ENCODE measurements at regions not wholly inside any gene's neighbourhood (a gene's known extent, or its start where the extent isn't known, plus 50 kb on each side); places are given as distances from the start of the nearest gene placed in this dataset.
"Not testable (repeated sequence)": the region's sequence is repeated elsewhere in the genome, so short reads cannot be mapped to it uniquely, and the experiment has no call there.

DNA sequence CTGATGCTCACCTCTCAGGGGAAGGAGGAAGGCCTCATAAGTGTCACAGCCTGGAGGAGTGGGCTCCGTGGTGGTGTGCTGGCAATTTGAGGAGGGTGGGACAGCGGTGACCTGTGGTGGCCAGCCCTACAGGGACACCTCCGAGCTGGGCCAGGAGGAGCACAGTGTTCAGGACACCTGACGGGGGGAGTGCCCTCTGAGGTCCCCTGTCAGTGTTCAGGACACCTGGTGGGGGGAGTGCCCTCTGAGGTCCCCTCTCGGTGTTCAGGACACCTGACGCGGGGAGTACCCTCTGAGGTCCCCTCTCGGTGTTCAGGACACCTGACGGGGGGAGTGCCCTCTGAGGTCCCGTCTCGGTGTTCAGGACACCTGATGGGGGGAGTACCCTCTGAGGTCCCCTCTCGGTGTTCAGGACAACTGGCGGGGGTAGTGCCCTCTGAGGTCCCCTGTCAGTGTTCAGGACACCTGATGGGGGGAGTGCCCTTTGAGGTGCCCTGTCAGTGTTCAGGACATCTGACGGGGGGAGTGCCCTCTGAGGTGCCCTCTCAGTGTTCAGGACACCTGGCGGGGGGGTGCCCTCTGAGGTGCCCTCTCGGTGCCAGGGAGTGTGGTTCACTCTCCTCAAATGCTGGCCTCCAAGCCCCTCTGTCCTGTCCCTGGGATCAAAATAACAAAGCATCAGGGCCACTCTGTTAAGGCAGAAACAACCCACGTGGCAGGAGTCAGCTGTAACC, 73.4 kb upstream of the ZNF469 start:
- DNase-seq: no peak

DNA sequence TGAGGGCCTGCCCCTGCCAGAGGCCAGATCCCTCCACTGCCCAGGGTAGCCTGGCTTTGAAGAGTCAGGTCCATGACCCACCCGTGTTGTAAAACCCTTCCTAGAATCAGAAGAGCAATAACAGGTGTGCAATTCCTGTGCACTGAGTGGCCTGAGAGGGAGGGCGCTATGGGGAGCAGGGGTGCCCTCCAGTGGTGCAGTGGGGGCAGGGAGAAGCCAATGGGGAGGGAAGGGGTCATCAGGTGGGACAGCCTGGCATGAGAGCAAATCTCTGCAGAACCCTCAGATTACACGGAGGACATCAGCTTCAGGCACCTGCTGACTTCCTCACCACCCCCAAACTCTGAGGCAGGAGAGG, 72.9 kb upstream of the ZNF469 start:
- no peak for DNase-seq

DNA sequence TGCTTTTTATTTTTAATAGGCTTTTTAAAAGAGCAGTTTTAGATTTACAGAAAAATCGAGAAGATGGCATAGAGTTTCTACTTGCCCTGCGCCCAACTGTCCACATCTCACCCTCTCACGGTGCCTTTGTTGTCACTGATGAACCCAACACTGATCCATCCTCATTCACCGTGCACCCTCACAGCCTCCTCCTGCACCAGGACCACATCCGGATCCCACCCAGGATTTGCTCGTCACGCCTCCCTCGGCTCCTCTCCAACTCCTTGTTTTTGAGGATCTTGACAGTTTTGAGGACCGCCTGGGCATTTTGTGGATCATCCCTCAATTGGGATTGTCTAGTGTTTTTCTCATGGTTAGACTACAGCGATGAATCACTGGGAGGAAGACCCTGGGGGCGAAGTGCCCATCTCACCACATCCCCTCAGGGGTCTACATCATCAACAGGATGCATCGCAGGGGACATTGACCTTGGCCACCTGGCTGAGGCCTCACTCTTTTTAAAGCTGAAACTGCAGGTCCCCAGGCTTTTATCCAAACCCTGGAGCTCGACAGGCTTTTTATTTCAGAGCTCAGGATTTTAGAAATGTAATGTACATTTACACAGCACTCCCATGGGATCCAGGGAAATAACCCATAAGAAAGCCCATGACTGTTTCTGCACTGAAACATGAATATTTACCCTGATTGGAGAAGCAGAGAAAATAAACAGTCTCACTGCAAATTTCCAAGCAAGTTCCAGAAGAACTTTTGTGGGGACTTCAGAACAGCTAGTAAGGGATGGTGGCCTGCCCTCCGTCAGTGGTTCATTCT, 71.8 kb upstream of the ZNF469 start:
- DNase-seq: no peak

DNA sequence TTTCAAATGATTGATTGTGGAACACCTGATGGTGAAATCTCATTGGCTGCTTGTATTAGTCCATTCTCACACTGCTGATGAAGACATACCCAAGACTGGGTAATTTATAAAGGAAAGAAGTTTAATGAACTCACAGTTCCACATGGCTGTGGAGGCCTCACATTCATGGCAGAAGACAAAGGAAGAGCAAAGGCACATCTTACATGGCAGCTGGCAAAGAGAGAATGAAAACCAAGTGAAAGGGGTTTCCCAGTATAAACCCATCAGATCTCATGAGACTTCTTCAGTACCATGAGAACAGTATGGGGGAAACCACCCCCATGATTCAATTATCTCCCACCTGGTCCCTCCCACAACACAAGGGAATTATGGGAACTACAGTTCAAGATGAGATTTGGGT, 70.9 kb upstream of the ZNF469 start:
- not testable (repeated sequence) for DNase-seq

DNA sequence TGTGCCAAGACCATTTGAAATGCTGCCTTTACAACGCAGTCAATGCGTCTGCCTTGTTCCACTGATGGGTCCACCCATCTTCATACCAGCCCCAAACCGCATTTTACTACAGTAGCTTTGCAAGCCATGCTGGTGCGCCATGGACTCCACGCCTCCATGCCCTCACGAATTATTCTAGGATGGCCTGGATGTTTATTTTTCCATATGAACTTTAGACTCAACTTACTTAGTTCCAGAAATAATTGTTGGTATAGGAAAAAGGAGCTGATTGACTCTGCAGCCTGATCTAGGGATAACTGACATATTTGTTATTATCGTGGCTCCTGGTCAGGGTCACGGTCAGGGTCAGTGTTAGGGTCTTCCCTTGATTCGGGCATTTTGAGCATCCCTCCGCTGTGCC, 70.0 kb upstream of the ZNF469 start:
- DNase-seq: no peak

DNA sequence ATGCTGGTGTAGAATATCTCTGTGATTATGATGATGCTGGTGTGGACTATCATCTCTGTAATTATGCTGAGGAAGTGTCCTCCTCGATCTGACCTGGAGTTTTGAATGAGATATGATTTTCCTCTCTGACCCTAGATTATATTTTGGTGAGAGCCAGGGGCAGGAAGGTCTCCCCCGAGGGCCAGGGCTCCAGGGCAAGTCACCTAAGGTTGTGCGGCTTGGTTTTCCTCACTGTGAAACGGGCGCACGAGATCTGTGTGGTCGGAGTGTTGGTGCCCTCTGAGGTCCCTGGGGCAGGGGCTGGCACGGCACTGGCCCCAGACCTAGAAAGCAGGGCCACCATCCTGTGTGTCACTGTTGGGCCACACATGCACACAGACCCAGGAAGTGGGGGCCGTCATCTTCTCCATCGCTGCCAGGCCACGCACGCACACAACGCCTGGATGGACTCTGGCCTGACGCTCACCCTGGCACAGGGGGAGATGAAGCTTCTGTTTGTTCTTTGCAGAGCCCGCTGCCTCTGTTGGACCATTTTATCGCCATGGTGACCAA, 67.7 kb upstream of the ZNF469 start:
- DNase-seq: no peak

DNA sequence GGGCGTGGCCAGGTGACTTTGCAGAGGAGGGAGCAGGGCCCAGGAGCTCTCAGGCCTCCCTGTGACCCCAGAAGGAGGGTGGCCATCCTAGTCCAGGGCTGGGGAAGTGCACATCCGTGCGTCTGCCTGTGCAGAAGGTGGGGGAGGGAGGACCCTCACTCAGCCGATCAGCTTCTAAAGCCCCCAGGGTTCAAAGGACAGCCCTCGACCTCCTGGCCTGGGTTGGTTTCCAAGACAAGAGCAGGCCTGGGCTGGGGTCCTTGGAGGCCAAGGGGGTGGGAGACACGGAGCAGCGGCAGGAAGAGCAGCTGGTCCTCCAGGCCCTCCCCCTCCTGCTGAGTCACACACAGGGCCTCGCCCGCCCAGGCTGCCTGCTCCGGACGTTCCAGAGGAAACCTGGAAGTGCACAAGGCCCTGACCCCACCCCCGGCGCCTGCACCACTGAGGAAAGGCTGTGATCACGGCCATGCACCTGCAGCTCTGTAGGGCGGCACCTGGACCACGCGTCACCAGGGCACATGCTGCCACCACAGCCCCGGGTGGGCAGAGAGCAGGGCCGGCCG, 67.1 kb upstream of the ZNF469 start:
- no peak for DNase-seq

DNA sequence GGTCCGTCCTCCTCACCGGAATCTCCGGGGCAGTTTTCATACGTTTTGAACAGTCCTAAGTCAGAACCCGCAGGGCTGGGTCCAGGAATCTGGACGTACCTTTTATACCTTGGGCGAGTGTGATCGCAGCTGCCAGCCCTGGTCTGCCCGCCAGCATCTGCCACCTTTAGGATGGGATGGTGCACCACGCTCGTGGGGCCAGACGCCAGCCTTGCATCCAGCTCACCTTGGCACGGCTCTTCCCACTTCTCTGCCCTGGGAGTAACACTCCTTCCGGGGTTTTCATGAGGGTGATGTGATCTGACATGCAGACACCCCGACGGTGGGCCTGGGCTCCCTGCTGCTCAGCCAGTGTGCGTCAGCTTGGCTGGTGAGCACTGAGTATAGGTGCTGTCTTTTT, 66.6 kb upstream of the ZNF469 start:
- DNase-seq: no peak

DNA sequence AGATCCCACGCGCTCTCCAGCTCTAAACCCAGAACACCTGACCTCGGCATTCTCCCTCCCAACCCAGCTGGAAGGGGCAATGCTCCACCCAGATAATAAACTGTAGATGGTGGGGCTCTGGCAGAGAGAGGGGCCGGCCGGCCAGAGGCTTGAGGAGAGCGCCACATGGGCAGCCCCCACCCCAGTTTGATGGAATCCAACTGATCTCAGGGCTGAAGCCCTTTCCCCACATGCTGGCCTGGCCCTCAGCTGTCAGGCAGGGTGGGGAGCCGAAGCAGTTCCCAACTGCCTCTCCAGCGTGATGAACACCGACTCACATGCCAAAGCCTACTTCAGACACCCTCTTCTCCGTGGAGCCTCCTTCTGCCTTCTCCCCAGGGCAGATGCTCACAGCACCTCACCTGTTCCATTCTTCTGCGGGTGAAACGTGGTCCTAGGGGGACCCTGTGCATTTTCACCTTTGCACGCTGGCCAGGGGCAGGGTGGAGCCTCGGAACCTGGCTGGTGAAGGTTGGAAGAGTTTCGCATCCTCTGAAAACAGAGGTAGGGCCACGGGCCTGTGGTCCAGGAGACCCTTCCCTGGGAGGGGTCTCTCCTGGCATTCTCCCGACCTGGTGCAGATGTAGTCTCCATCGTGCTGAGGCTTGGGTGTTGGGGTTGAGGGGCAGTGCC, 65.7 kb upstream of the ZNF469 start:
- no peak for DNase-seq

DNA sequence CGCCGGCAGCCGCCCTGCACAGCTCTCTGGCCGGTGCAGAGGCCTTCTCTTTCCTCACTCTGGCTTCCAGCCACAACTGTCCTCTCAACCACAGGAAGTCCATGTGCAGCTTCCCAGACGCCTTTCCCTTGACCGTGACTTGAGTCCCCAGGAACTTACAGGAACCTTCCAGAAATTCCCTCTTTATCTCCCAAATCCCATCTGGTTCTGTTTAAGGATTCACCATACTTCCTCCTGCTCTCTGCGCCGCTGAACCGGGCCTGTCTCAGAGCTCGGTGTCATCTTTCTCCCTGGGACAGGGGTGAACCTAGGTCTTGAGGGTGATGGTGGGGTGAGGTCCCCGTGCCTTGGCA, 65.2 kb upstream of the ZNF469 start:
- DNase-seq: no peak

DNA sequence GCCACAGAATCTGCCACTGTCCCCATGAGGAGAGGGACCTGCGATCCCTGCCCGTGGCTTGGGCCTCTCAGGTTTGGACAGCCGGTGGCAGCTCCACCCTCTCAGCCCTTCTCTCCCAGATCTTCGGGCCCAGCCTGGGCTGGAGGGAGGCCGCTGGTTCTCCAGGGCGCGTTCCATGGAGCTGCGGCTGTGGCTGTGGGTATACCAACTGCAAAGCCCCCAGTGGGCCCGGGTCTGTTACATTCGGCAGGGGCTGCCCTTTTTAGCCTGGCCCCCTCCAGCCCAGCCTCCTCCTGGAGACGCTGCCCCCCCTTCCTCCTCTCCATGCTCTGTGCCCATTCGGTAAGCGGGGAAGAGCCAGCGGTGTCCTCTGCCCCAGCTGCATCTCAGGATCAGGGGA, 64.7 kb upstream of the ZNF469 start:
- no peak for DNase-seq

DNA sequence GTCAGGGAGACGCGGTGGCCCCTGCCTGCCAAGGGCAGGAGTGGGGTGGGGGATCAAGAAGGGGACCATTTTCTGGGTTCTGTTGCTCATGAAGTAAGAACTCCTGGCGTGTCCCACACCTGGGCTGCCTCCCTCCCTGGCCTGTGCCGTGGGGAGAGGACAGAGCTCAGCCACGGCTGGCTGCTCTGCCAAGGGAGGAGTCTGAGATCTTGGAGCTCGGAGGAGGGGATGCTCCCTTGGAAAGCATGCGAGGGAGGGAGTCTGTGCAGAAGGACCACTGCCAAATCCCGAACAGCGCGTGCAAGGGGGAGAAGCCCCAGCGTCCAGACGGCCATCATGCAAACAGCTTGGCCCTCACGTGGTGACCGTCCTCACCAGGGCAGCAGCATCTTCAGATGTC, 64.2 kb upstream of the ZNF469 start:
- DNase-seq: no peak

DNA sequence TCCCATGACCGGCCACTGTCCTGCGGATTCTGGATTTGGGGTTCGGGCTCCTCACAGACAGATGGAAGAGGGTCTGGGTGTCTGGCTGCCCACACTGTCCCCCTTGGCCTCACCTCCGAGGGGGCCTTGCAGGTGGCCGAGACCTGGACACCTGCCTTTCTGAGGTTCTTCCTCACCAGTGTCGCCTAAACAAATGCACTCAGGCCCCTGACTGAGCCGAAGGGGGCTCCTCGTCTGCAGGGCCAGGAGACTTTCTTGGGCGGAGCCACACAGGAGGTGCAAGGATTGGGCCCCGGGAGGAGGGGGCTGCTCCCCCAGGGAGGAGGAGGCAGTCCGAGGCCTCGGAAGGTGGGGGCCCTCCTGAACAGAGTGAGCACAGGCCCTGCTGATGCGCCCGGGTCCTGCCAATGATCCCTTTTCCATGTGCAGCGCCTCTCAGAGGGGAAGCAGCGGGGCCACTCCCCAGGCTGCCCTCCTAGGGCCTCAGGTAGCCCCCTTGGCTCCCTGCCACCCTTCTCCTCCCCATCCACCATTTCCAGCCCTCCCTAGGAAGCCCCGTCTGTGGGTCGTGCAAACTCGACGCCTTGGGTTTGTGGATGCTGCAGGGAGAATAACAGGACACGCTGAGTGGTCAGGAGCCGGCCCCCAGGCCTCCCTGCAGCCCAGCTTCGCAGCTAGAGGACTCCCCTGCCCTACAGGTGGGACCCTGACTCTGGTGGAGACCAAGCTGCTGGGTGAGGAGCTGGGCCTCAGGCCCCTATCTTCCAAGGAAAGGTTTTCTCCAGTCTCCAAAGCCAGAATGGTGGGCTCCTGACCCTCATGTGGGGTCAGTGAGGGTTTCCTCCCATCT, 63.4 kb upstream of the ZNF469 start:
- DNase-seq: no peak

DNA sequence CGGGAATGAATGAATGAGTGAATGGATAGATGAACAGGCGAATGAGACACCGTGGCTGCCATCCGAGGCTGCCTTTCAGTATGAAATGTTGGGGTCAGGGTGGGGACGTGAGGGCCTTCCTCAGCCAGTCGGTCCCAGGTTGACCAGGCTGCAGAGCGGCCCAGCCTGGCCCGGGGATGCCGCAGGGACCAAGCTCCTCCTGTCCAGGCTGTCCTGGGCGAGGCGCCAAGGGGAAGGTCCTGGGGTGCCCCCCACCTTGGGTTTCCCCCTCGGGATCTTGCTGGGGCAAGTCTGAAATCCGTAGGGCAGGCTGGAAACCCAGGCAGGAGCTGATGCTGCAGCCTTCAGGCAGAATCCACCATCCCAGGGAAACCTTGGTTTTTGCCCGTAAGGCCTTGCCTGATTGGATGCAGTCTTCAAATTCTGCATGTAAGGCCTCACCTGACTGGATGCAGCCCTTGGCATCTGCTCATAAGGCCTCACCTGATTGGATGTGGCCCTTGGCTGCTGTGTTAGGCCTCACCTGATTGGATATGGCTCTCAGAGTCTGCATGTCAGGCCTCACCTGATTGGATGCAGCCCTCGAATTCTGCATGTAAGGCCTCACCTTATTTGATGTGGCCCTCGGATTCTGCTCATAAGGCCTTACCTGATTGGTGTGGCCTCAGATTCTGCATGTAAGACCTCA, 61.7 kb upstream of the ZNF469 start:
- no peak for DNase-seq

DNA sequence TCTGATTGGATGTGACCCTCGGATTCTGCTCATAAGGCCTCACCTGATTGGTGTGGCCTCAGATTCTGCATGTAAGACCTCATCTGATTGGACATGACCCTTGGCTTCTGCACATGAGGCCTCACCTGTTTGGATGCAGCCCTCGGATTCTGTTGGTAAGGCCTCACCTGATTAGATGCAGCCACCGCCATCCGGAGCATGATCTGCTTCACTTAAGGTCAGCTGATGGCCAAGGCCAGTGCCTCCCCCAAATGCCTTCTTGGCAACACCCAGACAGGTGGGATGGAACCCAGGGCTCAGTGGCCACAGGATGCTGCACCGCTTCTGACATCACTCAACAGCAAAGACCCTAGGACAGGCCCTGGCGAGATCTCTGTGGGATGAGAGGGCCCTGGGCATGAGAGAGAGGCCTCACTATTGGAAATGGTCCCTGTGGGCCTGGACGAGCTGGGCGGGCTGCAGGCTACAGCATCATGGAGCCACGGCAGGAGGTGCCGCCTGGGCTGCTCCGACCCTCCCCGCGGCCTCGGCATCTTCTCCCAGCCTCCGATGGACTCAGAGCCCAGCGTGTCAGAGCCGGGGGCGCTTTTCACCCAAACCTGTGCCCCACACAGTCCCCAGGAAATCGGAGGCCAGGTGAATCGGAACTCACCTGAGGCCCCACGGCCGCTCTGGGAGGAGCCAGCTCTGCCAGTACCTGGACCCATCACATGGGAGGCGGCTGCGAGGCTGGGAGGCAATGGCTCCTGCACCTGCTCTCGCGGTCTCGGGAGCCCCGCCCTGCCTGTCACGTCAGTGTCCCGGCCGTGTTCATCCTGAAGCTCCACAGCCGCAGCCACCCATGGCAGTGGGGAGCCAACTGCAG, 60.9 kb upstream of the ZNF469 start:
- DNase-seq: no peak

DNA sequence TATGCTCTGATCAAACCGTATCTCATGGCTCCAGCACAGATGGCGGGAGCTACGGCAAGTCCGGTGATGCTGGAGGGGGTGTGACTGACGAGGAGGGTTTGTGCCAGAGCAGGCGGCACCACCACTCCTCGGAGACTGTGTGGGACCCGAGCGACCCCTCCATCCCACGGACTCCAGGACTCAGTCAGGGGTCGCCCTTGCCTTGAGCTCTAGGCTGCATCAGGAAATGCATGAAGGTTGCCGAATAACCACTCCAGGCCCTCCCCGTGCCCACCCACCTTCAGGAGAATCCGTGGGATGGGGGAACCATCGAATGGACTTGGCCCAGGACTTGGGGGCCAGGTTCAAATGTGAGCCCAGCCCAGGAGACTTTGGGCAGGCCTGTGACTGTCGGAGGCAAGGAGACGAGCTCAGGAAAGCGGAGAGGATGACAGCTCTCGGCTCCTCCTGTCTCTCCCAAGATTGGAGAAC, 60.2 kb upstream of the ZNF469 start:
- no peak for DNase-seq

DNA sequence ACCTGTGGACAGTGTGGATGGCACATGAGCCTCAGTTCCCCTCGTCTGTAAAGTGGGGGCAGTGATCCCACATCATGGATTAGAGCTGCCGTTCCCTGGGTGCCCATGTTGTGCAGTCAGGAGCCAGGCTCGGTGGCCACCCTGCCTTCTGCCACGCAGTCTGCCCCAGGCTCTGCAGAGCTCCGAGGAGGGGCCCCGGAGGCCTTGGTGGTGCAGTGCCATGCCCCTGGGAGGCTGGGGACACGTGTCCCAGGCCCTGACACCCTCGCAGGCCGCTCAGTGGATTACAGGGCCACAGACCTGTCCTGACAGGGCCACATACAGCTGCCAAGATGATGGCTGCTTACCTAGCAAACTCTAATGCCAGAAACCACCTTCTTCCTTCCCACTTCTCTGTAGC, 59.7 kb upstream of the ZNF469 start:
- no peak for DNase-seq

DNA sequence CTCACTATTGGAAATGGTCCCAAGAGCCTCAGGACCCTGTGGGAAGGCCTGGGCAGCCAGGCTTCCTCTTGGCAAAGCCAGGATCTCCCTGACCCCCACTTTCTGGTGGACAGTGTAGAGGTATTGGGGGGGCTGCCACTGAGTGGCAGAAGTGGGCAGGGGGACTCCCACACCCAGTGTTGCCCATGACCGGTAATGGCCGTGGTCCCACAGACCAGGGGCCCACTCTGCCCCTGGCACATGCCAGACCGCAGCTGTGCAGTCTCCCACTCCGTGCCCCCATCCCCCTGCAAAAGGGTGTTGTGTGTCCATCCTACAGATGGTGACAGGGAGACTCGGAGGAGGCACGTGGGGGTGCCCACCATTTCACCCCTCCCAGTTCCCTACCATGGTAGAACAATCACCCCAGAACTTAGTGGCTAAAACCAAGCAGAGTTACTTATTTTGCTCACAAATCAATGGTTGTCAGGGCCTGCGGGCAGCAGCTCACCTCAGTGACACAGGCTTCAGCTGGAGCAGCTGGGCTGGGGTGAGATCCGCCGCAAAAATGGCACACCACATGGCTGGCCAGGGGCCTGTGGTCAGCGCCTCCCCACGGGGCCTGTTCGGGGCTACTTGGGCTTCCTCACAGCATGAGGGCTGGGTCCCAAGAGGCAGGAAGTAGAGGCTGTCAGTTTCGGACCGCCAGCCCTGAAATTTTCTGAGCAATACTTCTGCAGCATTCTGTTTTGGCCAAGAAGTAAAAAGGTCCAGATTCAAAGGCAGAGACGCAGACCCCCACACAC, 59.0 kb upstream of the ZNF469 start:
- DNase-seq: no peak

DNA sequence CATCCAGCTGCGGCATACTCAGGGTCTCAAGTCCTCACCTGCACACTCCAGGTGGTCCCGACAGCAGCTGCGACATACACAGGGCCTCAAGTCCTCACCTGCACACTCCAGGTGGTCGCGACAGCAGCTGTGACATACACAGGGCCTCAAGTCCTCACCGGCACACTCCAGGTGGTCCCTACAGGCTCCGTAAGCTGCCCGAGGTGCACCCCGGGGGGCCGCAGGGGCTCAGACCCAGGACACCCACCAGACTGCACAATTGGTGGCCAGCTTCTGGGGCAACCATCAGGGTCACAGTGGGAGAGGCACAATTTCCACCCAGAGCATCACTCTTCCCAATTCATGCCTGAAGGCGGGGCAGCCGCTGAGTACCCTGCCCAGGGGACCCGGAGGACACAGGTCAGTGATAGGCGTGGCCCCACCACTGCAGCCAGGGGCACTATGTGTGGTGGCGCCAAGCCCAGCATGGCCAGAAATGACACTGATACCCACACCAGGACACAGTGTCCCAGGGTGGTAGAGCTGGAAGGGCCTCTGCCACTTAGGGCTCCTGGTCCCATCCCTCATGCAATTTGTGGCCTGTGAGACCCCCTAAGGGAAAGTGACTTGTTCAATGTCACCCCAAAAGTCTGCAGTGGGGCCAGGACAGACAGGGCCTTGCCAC, 57.5 kb upstream of the ZNF469 start:
- DNase-seq: no peak
